GM13976 (cell line): ENCODE measurements at regions not wholly inside any gene's neighbourhood (a gene's known extent, or its start where the extent isn't known, plus 50 kb on each side); places are given as distances from the start of the nearest gene placed in this dataset.
A peak's percentile ranks its signal among the peaks of the same experiment; 100 is the strongest.

Experiments
- DNase-seq: peaks from one replicate; pipeline ENCODE4 v3.0.0; 2012; ENCODE audit warnings: low spot score
- CTCF ChIP-seq: IDR thresholded peaks from 2 replicates; pipeline ENCODE4 v1.5.1; 2012; ENCODE audit warnings: borderline replicate concordance, mild to moderate bottlenecking; ENCODE audit not compliant: insufficient read depth; ENCODE audit errors: extremely low read depth, missing control alignments, control extremely low read depth
- in situ Hi-C: fragments of 300-500 bp; cut with MboI; formaldehyde crosslinking; loops from one replicate; pipeline ENCODE4 v1.12.0; 2022; ENCODE audit warnings: low sequenced_read_pairs, mixed read lengths, inconsistent platforms; ENCODE audit not compliant: unreplicated experiment

DNA sequence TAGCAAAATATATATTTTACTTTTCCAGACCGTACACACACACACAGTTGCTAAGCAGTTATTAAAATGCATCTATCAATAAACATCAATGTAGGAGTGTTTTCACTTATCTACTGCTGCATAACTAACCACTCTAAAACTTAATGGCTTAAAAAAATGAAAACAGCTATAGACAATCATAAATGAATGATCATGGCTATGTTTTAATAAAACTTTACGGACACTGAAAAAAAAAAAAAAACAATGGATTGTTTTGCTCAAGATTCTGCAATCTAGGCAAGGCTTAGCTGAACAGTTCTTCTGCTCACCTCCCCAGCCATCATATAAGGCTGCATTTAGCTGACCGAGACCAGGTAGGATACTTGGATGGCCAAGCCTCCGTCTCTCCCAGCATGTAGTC lies 125.4 kb upstream of the CCDC28A start:
- DNase-seq = no peak
- no peak for TF ChIP-seq CTCF
- in situ Hi-C loops = no loop called here

DNA sequence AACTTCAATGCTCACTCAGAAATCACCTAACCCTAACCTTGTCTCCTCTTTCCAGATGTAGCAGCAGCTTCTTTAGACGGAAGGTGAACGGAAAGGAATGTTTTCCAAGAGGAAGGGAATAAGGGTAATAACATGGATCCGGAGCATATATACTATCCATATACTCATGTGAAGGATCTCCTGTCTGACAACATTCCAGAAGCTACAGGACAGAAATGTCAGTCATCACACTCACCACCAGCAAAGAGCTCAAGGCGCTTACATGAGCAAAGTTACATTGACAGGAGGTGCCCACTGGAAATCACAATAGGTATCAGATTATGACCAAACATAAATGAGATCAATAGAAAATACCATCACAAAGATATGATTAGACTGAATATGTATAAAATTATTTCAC lies 122.1 kb upstream of the CCDC28A start:
- no peak for TF ChIP-seq CTCF
- no peak for DNase-seq
- in situ Hi-C loops = no loop called here

DNA sequence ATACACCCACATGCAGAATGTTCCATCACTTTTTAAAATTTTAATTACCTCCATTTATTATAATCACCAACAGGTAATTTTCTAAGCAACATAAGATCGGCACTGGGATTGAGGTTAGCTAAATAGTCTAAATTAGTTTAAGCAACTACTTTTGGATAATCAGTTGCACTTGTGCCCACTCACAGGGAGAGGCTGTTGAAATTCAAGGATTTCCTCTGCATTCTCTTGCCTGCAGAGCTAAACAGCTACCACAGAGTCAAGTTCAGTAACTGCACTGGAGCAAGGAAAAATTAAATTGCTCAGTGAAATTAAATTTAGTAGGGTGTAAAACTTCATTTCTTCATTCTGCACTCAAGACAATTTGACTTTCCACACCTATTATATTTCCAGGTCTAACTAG lies 120.7 kb upstream of the CCDC28A start:
- TF ChIP-seq CTCF = no peak
- in situ Hi-C loops = no loop called here
- DNase-seq = no peak

GRCh38 chr6:138653435-138653834 lies 120.1 kb upstream of the CCDC28A start:
- in situ Hi-C loops = no loop called here
- TF ChIP-seq CTCF = no peak
- no peak for DNase-seq

DNA sequence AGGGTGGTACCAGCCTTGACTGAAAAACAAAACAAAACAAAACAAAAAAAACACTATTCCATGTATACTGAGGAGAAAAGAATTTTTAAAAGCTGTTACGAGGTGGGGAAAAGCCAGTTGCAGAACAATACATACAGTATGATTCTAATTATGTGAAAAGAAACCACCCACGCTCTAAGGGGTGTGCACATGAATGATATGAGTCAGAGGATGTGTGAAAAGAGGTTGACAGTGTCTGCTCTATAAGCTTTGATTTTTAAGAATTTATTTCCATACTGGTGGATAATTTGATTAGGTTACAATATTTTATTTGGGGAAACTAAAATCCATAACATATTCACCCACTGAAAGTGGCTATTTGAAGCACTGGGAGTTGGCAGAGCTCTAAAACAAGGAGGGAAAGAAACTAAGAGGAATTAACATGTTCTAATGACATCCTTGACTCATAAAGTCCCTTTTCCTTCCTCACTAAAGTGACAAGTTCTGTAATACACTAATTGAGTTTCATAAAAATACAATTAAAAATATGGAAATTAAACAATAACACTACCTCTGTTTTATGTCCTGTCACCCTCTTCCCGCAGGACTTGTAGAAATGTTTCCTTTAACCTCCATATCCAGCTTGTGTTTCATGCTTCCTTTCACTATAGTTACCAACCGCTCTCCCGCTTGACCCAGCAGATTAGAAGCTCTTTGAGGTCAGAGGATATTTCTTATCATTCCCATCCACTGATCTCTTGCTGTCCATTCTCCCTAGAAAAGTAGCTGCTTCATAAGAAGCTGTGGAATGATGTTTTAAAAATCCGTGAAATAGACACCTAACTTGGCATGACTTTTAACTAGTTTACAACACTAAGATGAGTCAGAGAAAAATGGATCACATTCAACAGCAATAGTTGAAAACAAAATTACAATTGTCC lies 118.6 kb upstream of the CCDC28A start:
- peak; percentile 60 for DNase-seq
- TF ChIP-seq CTCF = no peak
- in situ Hi-C loops = no loop called here

- DNase-seq = no peak
- no peak for TF ChIP-seq CTCF
- in situ Hi-C loops = no loop called here
These were observed 117.7 kb upstream of the CCDC28A start for GRCh38 chr6:138655828-138656227.
